ENCODE measurements at regions not wholly inside any gene's neighbourhood (a gene's known extent, or its start where the extent isn't known, plus 50 kb on each side); places are given as distances from the start of the nearest gene placed in this dataset.

DNA sequence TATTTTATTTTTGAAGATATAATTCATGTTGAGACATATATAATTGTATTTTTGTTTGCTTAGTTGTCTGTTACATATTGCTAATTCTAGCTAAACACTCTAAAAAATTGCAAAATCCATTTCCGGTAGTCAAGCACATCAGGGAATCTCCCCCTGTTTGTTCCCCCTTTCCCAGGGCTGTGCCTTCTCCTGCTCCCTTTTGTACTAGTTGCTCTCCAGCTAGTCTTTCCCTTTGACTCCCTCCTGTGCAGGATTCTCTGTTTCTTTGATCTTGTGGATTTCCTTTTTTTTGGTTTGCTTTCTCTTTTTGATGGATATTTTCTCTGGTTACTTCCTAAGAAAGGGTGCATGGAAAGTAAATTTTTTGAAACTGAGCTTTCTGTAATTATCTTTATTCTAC, 188.1 kb upstream of the PLET1 start:
- H3K27ac ChIP-seq (ENCODE audit: low read length): no peak overlapping the region
- H3K4me1 ChIP-seq (ENCODE audit: insufficient read depth, low read length): no peaks in the 10 kb centered on the region
- peaks cover 11% of the 10 kb centered on the region for H3K9me3 ChIP-seq (ENCODE audit: insufficient read depth, low read depth, low read length)
- H3K9ac ChIP-seq (ENCODE audit: low read depth, low read length): no peak overlapping the region
- no peaks in the 10 kb centered on the region for H3K36me3 ChIP-seq (ENCODE audit: insufficient read depth, low read depth, low read length)
- H3K4me3 ChIP-seq (ENCODE audit: low read length): no peak overlapping the region
- H3K27me3 ChIP-seq (ENCODE audit: insufficient read depth, low read length): no peaks in the 10 kb centered on the region

DNA sequence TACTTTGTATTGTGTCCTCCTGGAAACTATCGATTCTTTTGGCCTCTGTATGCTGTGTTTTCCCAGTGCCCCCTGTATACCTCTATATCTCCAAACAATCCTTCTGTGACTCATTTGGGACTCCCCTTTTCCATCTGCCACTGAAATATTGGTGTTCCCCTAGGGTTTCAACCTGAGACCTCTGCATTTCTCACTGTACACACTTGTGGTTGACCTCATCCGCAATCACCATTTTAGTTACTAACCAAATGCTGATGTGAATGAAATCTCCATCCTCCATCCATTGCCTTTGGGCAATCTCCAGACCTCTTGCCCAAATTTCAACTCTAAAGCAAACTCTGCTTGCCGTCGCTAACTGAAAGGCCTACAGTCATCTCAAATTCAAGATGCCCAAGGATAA, 190.6 kb upstream of the PLET1 start:
- Histone ChIP-seq H3K4me1 (ENCODE audit: insufficient read depth, low read length) (no peaks in the 10 kb centered on the region), H3K9ac (ENCODE audit: low read depth, low read length) (no peak overlapping the region), H3K27ac (ENCODE audit: low read length) (no peak overlapping the region), H3K4me3 (ENCODE audit: low read length) (no peak overlapping the region), H3K9me3 (ENCODE audit: insufficient read depth, low read depth, low read length) (peaks cover 6% of the 10 kb centered on the region; the same call in 1 of the 2 replicates), H3K27me3 (ENCODE audit: insufficient read depth, low read length) (no peaks in the 10 kb centered on the region), H3K36me3 (ENCODE audit: insufficient read depth, low read depth, low read length) (no peaks in the 10 kb centered on the region)

DNA sequence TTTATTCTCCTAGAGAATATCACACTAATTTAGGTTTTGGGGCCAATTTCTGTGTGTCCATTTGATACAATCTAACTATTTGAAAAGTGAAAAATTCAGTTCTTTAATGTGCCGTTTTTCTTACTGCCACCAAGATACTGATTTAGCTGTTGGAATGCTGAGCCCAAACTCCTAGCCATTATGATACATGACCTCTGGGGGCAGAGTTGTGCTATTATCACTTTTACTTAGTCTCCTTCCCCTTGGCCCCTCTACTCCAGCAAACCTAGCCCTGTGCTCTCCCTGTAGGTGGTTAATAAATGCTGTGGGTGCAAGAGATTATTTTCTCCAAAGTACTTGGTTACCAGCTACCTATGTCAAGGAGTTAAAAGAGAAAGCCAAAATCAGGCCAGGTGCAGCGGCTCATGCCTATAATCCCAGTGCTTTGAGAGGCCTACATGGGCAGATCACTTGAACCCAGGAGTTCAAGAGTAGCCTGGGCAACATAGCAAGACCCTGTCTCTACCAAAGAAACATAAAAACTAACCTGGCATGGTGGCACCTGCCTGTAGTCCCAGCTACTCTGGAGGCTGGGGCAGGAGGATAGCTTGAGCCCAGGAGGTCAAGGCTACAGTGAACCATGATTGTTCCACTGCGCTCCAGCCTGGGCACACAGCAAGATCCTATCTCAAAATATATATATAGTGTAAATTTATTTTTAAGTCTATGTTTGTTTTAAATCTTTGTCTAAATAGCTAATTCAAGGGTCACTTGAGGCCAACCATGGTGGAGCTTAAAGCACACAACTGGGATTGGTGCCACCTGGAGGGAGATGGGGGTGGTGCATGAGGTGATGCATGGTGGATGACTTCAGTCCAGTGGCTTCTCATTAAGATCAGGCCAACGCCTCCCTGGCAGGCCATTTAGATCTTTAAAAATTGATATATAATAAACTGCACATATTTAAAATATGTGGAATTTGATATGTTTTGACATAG, 193.2 kb upstream of the PLET1 start:
- no peaks in the 10 kb centered on the region for H3K4me1 ChIP-seq (ENCODE audit: insufficient read depth, low read length)
- H3K9me3 ChIP-seq (ENCODE audit: insufficient read depth, low read depth, low read length): no peaks in the 10 kb centered on the region
- no peaks in the 10 kb centered on the region for H3K27me3 ChIP-seq (ENCODE audit: insufficient read depth, low read length)
- no peaks in the 10 kb centered on the region for H3K36me3 ChIP-seq (ENCODE audit: insufficient read depth, low read depth, low read length)
- no peak overlapping the region for H3K9ac ChIP-seq (ENCODE audit: low read depth, low read length)
- H3K4me3 ChIP-seq (ENCODE audit: low read length): no peak overlapping the region
- H3K27ac ChIP-seq (ENCODE audit: low read length): no peak overlapping the region

DNA sequence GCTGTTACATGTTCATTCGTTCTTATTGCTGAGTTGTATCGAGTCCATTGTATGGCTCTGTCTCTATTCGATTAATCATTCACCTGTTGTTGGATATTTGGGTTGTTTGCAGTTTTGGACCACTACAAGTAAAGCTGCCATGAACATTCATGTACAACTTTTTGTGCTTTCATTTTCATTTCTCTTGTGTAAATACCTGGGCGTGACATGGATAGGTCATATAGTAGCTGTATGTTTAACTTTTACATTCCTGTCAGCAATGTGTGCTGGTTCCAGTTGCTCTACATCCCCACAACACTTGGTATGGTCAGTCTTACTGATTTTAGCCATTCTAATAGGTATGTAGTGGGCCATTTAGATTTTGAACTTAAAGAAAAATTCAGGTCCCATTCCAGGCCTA, 194.2 kb upstream of the PLET1 start:
- no peaks in the 10 kb centered on the region for H3K4me1 ChIP-seq (ENCODE audit: insufficient read depth, low read length)
- H3K9me3 ChIP-seq (ENCODE audit: insufficient read depth, low read depth, low read length): no peaks in the 10 kb centered on the region
- no peak overlapping the region for H3K9ac ChIP-seq (ENCODE audit: low read depth, low read length)
- no peaks in the 10 kb centered on the region for H3K36me3 ChIP-seq (ENCODE audit: insufficient read depth, low read depth, low read length)
- H3K27me3 ChIP-seq (ENCODE audit: insufficient read depth, low read length): no peaks in the 10 kb centered on the region
- no peak overlapping the region for H3K27ac ChIP-seq (ENCODE audit: low read length)
- H3K4me3 ChIP-seq (ENCODE audit: low read length): no peak overlapping the region

DNA sequence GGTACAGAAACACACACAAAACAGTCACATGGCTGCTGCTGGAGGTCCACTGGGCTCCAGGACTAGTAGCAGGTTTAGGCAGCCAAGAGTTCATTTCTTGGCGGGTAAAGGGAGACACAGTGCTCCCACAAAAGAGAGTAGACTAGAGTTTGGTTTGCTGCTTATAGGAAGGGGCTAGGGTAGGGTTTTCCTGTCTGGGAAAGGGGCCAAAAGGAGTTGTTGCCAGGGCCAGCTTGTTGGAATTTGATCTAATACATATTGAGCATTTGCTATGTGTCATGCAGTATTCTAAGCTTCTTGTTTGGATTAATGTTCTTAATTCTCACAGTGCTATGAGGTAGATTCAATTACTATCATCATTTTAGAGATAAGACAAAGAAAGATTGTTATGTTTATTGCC, 195.1 kb upstream of the PLET1 start:
- Histone ChIP-seq H3K36me3 (ENCODE audit: insufficient read depth, low read depth, low read length) (no peaks in the 10 kb centered on the region), H3K4me3 (ENCODE audit: low read length) (no peak overlapping the region), H3K9me3 (ENCODE audit: insufficient read depth, low read depth, low read length) (no peaks in the 10 kb centered on the region), H3K27me3 (ENCODE audit: insufficient read depth, low read length) (no peaks in the 10 kb centered on the region), H3K27ac (ENCODE audit: low read length) (no peak overlapping the region), H3K9ac (ENCODE audit: low read depth, low read length) (no peak overlapping the region), H3K4me1 (ENCODE audit: insufficient read depth, low read length) (no peaks in the 10 kb centered on the region)

DNA sequence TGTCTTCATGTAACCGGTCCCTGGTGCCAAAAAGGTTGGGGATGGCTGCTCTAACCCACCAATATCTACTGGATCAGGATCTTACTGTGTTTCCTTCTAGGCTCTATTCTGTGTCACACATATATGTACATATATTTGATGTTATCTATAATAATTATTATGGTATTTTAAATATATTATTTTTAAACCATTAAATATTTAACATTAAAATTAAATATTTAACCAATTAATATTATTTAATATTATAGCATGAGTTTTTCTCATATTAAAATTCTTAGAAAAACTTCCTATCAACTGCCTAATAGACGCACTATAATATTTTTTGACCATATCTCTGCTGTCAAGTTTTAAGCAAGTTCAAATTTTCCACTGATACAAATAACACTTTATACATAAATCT, 196.9 kb upstream of the PLET1 start:
- no peak overlapping the region for H3K9ac ChIP-seq (ENCODE audit: low read depth, low read length)
- no peak overlapping the region for H3K27ac ChIP-seq (ENCODE audit: low read length)
- H3K36me3 ChIP-seq (ENCODE audit: insufficient read depth, low read depth, low read length): no peaks in the 10 kb centered on the region
- H3K4me1 ChIP-seq (ENCODE audit: insufficient read depth, low read length): no peaks in the 10 kb centered on the region
- H3K4me3 ChIP-seq (ENCODE audit: low read length): no peak overlapping the region
- H3K27me3 ChIP-seq (ENCODE audit: insufficient read depth, low read length): no peaks in the 10 kb centered on the region
- H3K9me3 ChIP-seq (ENCODE audit: insufficient read depth, low read depth, low read length): no peaks in the 10 kb centered on the region

DNA sequence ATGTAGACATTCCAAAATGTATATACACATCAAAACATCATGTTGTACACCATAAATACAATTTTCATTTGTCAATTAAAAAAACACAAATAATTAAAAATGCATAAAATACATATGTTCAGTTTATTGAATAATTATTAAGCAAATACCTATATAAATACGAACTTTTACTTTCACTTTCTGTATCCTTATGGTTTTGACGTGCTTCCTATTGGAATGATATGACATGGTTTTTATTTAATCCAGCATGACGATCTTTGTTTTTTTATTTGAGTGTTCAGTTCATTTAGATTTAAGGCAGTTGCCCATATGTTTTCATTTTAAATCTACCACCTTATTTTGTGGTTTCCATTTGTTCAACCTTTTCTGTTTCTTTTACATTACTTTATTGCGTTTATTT, 198.3 kb upstream of the PLET1 start:
- no peaks in the 10 kb centered on the region for H3K36me3 ChIP-seq (ENCODE audit: insufficient read depth, low read depth, low read length)
- no peaks in the 10 kb centered on the region for H3K27me3 ChIP-seq (ENCODE audit: insufficient read depth, low read length)
- no peaks in the 10 kb centered on the region for H3K9me3 ChIP-seq (ENCODE audit: insufficient read depth, low read depth, low read length)
- H3K9ac ChIP-seq (ENCODE audit: low read depth, low read length): no peak overlapping the region
- no peak overlapping the region for H3K27ac ChIP-seq (ENCODE audit: low read length)
- H3K4me1 ChIP-seq (ENCODE audit: insufficient read depth, low read length): no peaks in the 10 kb centered on the region
- H3K4me3 ChIP-seq (ENCODE audit: low read length): no peak overlapping the region

DNA sequence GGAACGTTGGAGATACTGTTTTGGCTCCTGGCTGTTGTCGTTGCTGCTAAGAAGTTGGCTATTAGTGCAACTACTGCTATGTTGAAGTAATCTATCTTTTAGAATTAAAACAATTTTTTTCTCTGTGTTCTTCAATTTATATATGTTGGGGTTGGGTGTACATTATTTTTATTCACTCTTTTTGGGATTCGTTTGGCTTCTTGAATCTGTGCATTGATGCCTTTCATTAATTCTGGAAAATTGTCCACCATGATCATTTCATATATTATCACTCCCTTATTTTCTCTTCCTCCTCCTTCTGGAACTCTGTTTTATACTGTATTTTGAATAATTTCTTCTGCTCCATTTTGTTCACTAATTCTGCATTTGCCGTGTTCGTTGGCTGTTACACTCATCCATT, 199.5 kb upstream of the PLET1 start:
- Histone ChIP-seq H3K4me1 (ENCODE audit: insufficient read depth, low read length) (no peaks in the 10 kb centered on the region), H3K4me3 (ENCODE audit: low read length) (no peak overlapping the region), H3K27ac (ENCODE audit: low read length) (no peak overlapping the region), H3K36me3 (ENCODE audit: insufficient read depth, low read depth, low read length) (no peaks in the 10 kb centered on the region), H3K27me3 (ENCODE audit: insufficient read depth, low read length) (no peaks in the 10 kb centered on the region), H3K9ac (ENCODE audit: low read depth, low read length) (no peak overlapping the region), H3K9me3 (ENCODE audit: insufficient read depth, low read depth, low read length) (no peaks in the 10 kb centered on the region)

DNA sequence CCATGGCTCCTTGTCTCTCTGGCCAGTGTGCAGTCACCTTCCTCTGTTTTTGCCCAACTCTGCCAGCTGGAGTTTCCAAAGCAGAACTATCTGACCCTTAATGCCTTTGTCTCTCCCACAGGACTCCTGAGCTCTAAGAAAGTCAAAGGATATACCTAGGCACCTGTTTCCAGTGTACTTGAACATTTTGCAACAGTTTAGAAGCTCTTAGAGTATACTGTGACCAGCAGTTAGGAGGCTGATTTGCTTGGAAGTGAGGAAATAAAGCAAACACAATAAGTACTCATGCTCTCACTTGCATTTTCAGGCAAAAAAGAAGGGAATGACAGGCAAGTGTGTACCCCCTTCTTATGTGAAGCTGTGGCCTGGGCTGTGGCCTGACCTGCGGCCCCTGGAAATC, 204.3 kb upstream of the PLET1 start:
- H3K9ac ChIP-seq (ENCODE audit: low read depth, low read length): no peak overlapping the region
- H3K36me3 ChIP-seq (ENCODE audit: insufficient read depth, low read depth, low read length): no peaks in the 10 kb centered on the region
- H3K4me1 ChIP-seq (ENCODE audit: insufficient read depth, low read length): no peaks in the 10 kb centered on the region
- H3K27ac ChIP-seq (ENCODE audit: low read length): no peak overlapping the region
- no peaks in the 10 kb centered on the region for H3K9me3 ChIP-seq (ENCODE audit: insufficient read depth, low read depth, low read length)
- no peak overlapping the region for H3K4me3 ChIP-seq (ENCODE audit: low read length)
- no peaks in the 10 kb centered on the region for H3K27me3 ChIP-seq (ENCODE audit: insufficient read depth, low read length)

DNA sequence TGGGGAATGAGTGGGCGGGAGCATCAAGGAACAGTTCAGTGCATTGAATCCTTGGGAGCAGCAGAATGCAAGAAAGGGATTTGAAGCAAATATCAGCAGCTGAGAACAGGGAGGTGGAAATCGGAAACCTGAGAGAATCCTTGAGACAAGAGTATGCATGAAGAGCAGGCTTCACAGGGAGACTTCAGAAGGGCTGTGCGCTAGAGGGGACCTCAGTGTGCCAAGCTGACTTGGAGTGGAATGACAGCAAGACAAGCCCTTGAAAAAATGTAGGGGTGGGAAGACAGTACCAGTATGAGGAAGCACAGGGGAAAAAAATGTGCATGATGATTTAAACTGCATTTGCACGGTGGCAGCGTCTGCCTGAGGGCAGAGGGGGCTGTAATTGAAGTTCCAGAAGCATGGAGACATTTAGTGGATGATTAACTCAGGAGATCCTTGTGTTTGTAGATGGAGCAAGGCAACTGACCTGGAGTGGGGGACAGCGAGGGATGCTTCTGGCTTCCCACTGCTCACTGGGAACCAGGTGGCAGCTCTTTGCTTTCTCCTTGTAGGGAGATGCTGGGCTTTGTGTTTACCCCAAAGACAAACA, 204.9 kb upstream of the PLET1 start:
- no peak overlapping the region for H3K9ac ChIP-seq (ENCODE audit: low read depth, low read length)
- no peaks in the 10 kb centered on the region for H3K4me1 ChIP-seq (ENCODE audit: insufficient read depth, low read length)
- H3K4me3 ChIP-seq (ENCODE audit: low read length): no peak overlapping the region
- no peak overlapping the region for H3K27ac ChIP-seq (ENCODE audit: low read length)
- H3K9me3 ChIP-seq (ENCODE audit: insufficient read depth, low read depth, low read length): no peaks in the 10 kb centered on the region
- H3K36me3 ChIP-seq (ENCODE audit: insufficient read depth, low read depth, low read length): no peaks in the 10 kb centered on the region
- no peaks in the 10 kb centered on the region for H3K27me3 ChIP-seq (ENCODE audit: insufficient read depth, low read length)

DNA sequence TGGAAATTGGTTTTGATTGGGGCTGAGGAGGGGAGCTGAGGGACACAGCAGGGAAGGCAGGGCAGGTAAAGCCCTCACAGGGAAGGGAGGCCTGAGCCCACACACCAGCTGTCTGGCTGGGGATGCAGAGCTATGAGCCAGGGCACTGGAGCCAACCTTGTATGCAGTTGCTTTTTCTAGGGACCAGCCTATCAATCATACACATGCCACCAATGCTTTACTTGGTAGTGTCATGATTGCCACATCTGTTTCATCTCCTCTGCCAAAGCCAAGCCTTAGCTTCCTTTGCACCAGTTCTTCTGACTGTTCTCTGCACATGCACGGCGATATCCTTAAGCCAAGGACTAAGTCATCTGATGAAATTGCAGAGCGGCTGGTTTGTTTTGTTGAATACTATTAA, 207.1 kb upstream of the PLET1 start:
- no peaks in the 10 kb centered on the region for H3K4me1 ChIP-seq (ENCODE audit: insufficient read depth, low read length)
- H3K4me3 ChIP-seq (ENCODE audit: low read length): no peak overlapping the region
- no peak overlapping the region for H3K9ac ChIP-seq (ENCODE audit: low read depth, low read length)
- no peak overlapping the region for H3K27ac ChIP-seq (ENCODE audit: low read length)
- H3K36me3 ChIP-seq (ENCODE audit: insufficient read depth, low read depth, low read length): no peaks in the 10 kb centered on the region
- H3K27me3 ChIP-seq (ENCODE audit: insufficient read depth, low read length): no peaks in the 10 kb centered on the region
- H3K9me3 ChIP-seq (ENCODE audit: insufficient read depth, low read depth, low read length): no peaks in the 10 kb centered on the region

DNA sequence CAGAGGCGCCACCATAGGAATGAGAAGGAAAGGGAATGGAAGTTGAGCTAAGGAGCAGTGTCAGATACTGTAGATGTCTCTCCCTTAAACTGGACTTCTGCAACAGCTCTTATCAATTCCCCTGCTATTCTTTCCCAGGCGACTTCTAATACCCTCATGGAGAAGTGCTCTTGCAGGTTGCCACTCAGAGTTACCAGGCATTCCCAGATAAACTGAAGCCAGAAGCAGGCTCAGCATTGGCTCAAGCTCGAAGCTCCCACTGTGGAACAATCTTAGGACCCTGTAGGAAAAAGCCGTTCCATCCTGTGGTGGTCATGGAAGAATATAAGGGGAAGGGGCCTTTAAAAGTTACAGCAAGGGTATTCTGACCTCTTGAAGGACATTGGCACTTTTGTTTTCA, 208.7 kb upstream of the PLET1 start:
- no peak overlapping the region for H3K9ac ChIP-seq (ENCODE audit: low read depth, low read length)
- H3K4me3 ChIP-seq (ENCODE audit: low read length): no peak overlapping the region
- H3K9me3 ChIP-seq (ENCODE audit: insufficient read depth, low read depth, low read length): no peaks in the 10 kb centered on the region
- no peak overlapping the region for H3K27ac ChIP-seq (ENCODE audit: low read length)
- peaks cover 10% of the 10 kb centered on the region; the same call in 1 of the 2 replicates for H3K27me3 ChIP-seq (ENCODE audit: insufficient read depth, low read length)
- H3K4me1 ChIP-seq (ENCODE audit: insufficient read depth, low read length): no peaks in the 10 kb centered on the region
- H3K36me3 ChIP-seq (ENCODE audit: insufficient read depth, low read depth, low read length): no peaks in the 10 kb centered on the region

Data from iPS-20b (cell line).